Cardiac fibroblast (primary cell): ENCODE measurements at regions not wholly inside any gene's neighbourhood (a gene's known extent, or its start where the extent isn't known, plus 50 kb on each side); places are given as distances from the start of the nearest gene placed in this dataset.

Experiments used
- DNase-seq, 2 donors: peaks; one replicate each; pipeline versions ENCODE4 v3.0.0 to v3.0.0-alpha.2; 2010; ENCODE audit warnings: low read depth in 2 of 2
- H3K4me3 ChIP-seq, 2 donors: replicated peaks in 1 of 2; 1 replicate in 1 of 2; 2 replicates in 1 of 2; pipeline ENCODE4 v1.5.1; 2011; ENCODE audit warnings: low read depth in 2 of 2, low read length in 2 of 2, mild to moderate bottlenecking in 2 of 2, moderate library complexity in 1 of 2
- TF ChIP-seq, protein P1 (sequence below): IDR thresholded peaks from one replicate; pipeline ENCODE4 v1.5.1; 2011; ENCODE audit warnings: low read depth, mild to moderate bottlenecking, low read length, inconsistent platforms

DNA sequence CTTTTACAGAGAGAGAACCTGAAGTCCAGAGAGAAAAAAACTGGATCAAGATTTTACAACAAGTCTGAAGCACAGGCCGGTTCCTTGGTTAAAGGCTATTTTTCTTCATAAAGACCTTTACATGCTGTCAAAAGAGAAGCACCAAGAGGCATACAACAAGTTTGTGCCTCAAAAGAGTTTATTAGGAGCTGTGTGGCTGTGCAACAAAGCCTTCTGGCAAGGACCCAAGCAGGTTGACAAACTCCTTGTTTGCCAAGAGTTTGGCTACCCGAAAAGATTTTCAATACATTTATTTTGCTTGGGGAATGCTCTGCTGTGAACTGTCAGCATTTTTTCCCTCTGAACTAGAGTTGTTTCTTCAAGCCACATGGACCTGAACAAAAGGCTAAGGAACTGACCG, 202.9 kb upstream of the RAD23B start:
- no peak overlapping the region for H3K4me3 ChIP-seq
- DNase-seq: no peak
- TF ChIP-seq, protein P1, sequence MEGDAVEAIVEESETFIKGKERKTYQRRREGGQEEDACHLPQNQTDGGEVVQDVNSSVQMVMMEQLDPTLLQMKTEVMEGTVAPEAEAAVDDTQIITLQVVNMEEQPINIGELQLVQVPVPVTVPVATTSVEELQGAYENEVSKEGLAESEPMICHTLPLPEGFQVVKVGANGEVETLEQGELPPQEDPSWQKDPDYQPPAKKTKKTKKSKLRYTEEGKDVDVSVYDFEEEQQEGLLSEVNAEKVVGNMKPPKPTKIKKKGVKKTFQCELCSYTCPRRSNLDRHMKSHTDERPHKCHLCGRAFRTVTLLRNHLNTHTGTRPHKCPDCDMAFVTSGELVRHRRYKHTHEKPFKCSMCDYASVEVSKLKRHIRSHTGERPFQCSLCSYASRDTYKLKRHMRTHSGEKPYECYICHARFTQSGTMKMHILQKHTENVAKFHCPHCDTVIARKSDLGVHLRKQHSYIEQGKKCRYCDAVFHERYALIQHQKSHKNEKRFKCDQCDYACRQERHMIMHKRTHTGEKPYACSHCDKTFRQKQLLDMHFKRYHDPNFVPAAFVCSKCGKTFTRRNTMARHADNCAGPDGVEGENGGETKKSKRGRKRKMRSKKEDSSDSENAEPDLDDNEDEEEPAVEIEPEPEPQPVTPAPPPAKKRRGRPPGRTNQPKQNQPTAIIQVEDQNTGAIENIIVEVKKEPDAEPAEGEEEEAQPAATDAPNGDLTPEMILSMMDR: no peak

DNA sequence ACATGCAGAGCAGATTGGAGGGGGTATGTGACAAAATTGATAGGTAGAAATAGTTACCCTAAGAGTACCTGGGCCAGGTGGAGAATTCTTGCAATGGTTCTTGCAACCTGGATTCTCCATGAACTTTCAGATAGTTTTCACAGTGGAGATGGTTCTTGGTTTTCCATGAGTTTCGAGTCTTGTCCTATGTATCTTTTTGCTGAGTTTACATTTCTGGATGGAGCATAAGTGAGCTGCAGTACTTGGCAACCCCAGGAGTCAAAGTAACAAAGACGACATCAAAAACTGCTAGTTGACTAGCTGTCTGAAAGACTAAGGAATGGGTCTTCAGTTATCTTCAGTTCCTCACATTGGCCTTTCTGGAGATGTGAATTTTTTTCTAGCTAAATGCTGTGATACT, 196.6 kb upstream of the RAD23B start:
- TF ChIP-seq, protein P1: no peak
- H3K4me3 ChIP-seq: no peak overlapping the region
- DNase-seq: no peak

DNA sequence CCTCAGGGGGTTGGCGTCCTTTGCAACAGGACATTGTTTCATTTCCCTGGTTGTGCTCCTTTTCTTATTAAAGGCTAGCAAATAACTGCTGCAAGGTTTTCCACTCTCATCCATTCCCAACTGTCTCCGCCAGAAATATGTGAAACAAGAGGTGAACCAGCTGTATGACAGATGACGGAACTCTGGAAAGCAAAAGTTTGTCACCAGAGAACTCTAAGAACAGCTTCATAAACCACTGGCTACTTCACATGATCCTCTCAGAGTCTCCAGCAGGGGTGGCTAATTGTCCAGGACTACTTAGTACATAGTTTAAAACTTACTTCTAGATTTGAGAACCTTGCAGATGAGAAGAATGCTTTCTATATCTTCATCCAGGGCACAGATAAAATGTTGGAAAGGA, 195.9 kb upstream of the RAD23B start:
- TF ChIP-seq, protein P1: no peak
- peak; percentile 3 to 5 for DNase-seq
- no peak overlapping the region for H3K4me3 ChIP-seq

DNA sequence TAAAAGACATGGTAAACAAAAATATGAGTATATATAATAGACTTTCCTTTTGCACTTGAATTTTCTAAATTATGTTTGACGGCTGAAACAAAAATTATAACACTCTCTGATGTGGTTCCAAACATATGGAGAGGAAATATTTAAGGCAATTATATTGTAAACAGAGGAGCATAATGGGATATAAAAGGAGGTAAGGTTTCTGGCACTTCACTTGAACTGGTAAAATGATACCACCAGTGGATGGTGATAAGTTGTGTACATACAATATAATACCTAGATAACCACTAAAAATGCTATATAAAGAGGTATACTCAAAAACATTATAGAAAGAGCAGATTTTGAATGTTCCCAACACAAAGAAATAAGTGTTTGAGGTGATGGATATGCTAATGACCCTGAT, 192.9 kb upstream of the RAD23B start:
- TF ChIP-seq, protein P1: no peak
- no peak for DNase-seq
- no peak overlapping the region for H3K4me3 ChIP-seq

DNA sequence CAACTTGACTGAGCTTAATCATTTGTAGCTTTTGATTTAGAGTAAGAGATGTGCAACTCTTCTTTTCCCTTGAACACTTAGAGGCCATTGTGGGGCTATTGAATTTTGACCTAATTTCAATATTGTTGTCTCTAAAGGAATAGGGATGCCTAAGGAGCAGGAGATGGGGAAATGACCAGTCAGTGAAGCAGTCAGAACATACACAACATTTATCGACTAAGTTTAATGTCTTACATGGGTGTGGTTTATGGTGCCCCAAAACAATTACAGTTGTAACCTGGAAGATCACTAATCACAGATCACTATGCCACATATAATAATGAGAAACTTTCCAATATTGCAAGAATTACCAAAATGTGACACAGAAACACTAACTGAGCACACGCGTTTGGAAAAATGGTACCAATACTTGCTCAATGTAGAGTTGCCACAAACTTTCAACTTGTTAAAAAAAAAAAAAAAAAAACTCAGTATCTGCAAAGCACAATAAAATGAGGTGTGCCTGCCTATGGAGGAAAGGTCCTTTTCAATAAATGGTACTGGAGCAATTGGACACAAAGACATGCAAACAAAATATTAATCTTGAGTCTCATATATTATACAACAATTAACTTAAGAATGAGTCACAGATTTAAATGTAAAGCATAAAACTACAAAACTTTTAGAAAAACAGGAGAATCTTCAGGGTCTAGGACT, 189.6 kb upstream of the RAD23B start:
- DNase-seq: no peak
- TF ChIP-seq, protein P1: no peak

DNA sequence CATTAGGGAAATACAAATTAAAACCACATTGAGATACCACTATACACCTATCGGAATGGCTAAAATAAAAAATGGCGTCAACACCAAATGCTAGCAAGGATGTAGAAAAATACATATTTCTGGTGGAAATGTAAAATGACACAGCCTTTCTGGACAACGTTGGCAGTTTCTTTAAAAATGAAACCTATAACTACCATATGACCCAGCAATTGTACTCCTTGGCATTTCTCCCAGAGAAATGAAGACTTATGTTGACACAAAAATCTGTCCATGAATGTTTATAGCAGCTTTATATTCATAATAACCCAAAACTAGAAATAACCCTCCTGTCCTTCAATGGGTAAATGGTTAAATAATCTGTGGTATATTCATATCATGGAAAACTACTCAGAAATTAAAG, 188.7 kb upstream of the RAD23B start:
- TF ChIP-seq, protein P1: no peak
- no peak overlapping the region for H3K4me3 ChIP-seq
- DNase-seq: no peak

More for the DNA sequence above, 189.6 kb upstream of the RAD23B start:
- H3K4me3 ChIP-seq: no peak overlapping the region

DNA sequence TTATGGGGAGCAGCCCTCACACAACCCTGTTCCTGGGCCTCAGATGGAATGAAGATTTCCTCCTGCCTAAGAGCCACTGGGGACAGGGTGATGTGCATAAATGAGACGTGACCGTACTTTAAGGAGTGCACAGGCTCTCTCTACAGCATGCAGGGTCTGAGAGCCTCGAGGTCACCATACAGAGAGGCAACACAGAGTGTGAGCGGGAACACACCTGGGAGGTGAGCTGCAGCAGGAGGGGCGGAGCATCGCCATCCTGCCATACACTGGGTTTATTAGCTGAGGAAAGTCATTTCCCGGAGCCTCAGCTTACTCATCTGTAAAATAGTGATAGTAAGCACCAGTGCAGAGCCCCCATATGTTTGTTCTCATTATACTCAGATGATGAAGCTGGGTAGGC, 182.5 kb upstream of the RAD23B start:
- DNase-seq: no peak
- TF ChIP-seq, protein P1: no peak
- H3K4me3 ChIP-seq: no peak overlapping the region
